ENCODE measurements at regions not wholly inside any gene's neighbourhood (a gene's known extent, or its start where the extent isn't known, plus 50 kb on each side); places are given as distances from the start of the nearest gene placed in this dataset.

- TF ChIP-seq CTCF (IDR thresholded peaks at IDR 0.05) (no peak), POLR2A (IDR thresholded peaks at IDR 0.05) (no peak)
Measured at GRCh38 chr2:129070663-129071062, 752.0 kb upstream of the HS6ST1 start.
